A549 (cell line): ENCODE measurements at regions not wholly inside any gene's neighbourhood (a gene's known extent, or its start where the extent isn't known, plus 50 kb on each side); places are given as distances from the start of the nearest gene placed in this dataset.

Experiments used
- ATAC-seq, 2 experiments: fragments of 200-7000 bp in 1 of 2; fragments of >200 bp in 1 of 2; cut with Nextera tagmentation in 1 of 2; cut with Tn5 transposase in 1 of 2; 3 replicates each; pipeline versions ENCODE4 v1.8.0 to v1.9.1; 2018 to 2020; ENCODE audit warnings: mild to moderate bottlenecking in 1 of 2, moderate library complexity in 1 of 2
- CTCF ChIA-PET: fragments of 300-600 bp; sonication (Branson Sonifier 250); formaldehyde crosslinking; extraction: SDS; loops from one replicate; lab custom pipeline; 2021; ENCODE audit warnings: antibody characterized with exemption, inconsistent platforms; lab: Yijun Ruan, JAX
- POLR2A ChIA-PET: fragments of 350-600 bp; formaldehyde crosslinking; extraction: SDS; loops from one replicate; lab custom pipeline; 2021; ENCODE audit warnings: antibody characterized with exemption, inconsistent platforms; lab: Yijun Ruan, JAX
- DNase-seq, 2 experiments: peaks; one replicate each; pipeline versions ENCODE4 v3.0.0 to v3.0.0-alpha.2; 2011 to 2016; ENCODE audit warnings: low read depth in 1 of 2, low spot score in 1 of 2
- FAIRE-seq: peaks from 2 replicates; lab custom pipeline; 2011; peaks lifted over from hg19 to GRCh38; lab: Jason Lieb, UNC
- H3K27ac ChIP-seq, 2 experiments: fragments of >200 bp; sonication (Bioruptor Twin); formaldehyde crosslinking; 3 replicates each; pipeline ENCODE4 v1.5.1; 2016 to 2017
- H3K4me1 ChIP-seq: fragments of >200 bp; sonication (Bioruptor Twin); formaldehyde crosslinking; 3 replicates; pipeline ENCODE4 v1.6.1; 2016
- H3K4me2 ChIP-seq: fragments of >200 bp; sonication (Bioruptor Twin); formaldehyde crosslinking; 3 replicates; pipeline ENCODE4 v1.6.1; 2016
- H3K4me3 ChIP-seq: fragments of >200 bp; sonication (Bioruptor Twin); formaldehyde crosslinking; 3 replicates; pipeline ENCODE4 v1.5.1; 2016
- H3K9me3 ChIP-seq: fragments of >200 bp; sonication (Bioruptor Twin); formaldehyde crosslinking; 3 replicates; pipeline ENCODE4 v1.6.1; 2016
- EHF ChIP-seq: fragments of 250-450 bp; sonication (Bioruptor Pico); IDR thresholded peaks from 2 replicates; pipeline ENCODE4 v1.5.0; 2020; ENCODE audit warnings: mild to moderate bottlenecking
- HDAC2 ChIP-seq: fragments of 200-600 bp; sonication (generic); IDR thresholded peaks from 2 replicates; pipeline ENCODE4 v1.6.1; 2016
- HOXA7 ChIP-seq: fragments of 250-450 bp; sonication (Bioruptor Pico); IDR thresholded peaks from 2 replicates; pipeline ENCODE4 v1.5.0; 2020; ENCODE audit warnings: mild to moderate bottlenecking, moderate library complexity
- NPAS2 ChIP-seq: fragments of 250-450 bp; sonication (Bioruptor Pico); IDR thresholded peaks from 2 replicates; pipeline ENCODE4 v1.8.0; 2022; ENCODE audit warnings: mild to moderate bottlenecking, moderate library complexity, borderline replicate concordance
- RARB ChIP-seq: fragments of 250-450 bp; sonication (Bioruptor Pico); IDR thresholded peaks from 2 replicates; pipeline ENCODE4 v1.8.0; 2021; ENCODE audit warnings: mild to moderate bottlenecking, moderate library complexity
- RFX5 ChIP-seq: fragments of 450-650 bp; IDR thresholded peaks from 2 replicates; pipeline ENCODE4 v1.7.1; 2014; ENCODE audit warnings: antibody characterized with exemption, mild to moderate bottlenecking, moderate library complexity
- TFCP2L1 ChIP-seq: fragments of 250-450 bp; sonication (Bioruptor Pico); IDR thresholded peaks from 2 replicates; pipeline ENCODE4 v1.5.0; 2021; ENCODE audit warnings: mild to moderate bottlenecking
- TP53 ChIP-seq: fragments of 250-450 bp; sonication (Bioruptor Pico); IDR thresholded peaks from 2 replicates; pipeline ENCODE4 v1.5.0; 2021; ENCODE audit warnings: mild to moderate bottlenecking, moderate library complexity
- ZNF302 ChIP-seq: fragments of 250-450 bp; sonication (Bioruptor Pico); IDR thresholded peaks from 2 replicates; pipeline ENCODE4 v1.9.0; 2021; ENCODE audit warnings: inconsistent platforms, mild to moderate bottlenecking, moderate library complexity
- ZSCAN20 ChIP-seq: fragments of 250-450 bp; sonication (Bioruptor Pico); IDR thresholded peaks from 2 replicates; pipeline ENCODE4 v1.8.0; 2022; ENCODE audit warnings: mild to moderate bottlenecking, moderate library complexity
- WGBS: methylation state at CpG from one replicate; pipeline ENCODE4 v1.1.6; 2017; ENCODE audit errors: missing lambda C conversion rate; 5-methylcytosine and 5-hydroxymethylcytosine counted together
- TF ChIP-seq, protein P1 (sequence below): fragments of >200 bp; sonication (Bioruptor Twin); formaldehyde crosslinking; IDR thresholded peaks from 2 replicates; pipeline ENCODE4 v1.6.1; 2016
- TF ChIP-seq, protein P2 (sequence below): fragments of 250-450 bp; sonication (Bioruptor Pico); IDR thresholded peaks from 2 replicates; pipeline ENCODE4 v1.5.0; 2020; ENCODE audit warnings: low read depth, mild to moderate bottlenecking, moderate library complexity
- TF ChIP-seq, protein P3 (sequence below): IDR thresholded peaks from 2 replicates; pipeline ENCODE4 v1.6.1; 2012

DNA sequence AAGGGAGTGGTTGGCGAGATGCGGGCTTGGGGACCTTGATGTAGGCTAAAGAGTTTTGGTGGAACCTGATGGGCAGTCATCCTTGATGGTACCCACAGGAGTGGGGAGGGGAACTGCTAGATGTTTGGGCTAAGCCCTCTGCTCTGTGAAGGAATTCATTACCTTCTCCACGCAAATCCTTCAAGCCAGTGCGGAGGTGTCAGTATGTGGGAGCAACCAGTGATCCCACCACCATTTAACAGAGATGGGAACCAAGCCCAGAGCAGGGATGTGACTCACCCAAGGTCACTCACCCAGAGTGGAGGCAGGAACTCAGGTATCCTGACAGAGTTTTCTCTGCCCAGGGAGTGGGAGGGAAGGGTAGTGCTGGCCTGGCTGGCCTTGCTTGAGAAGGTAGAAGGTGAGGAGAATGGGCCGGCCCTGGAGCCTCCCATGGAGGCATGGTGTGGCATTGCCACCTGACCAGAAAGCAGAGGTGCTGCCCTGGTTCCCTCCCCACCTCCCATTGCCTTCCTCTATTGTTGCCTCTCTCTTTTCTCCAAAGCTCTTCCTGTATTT, 51.2 kb upstream of the STUM start (continued):
- TF ChIP-seq, protein P1, sequence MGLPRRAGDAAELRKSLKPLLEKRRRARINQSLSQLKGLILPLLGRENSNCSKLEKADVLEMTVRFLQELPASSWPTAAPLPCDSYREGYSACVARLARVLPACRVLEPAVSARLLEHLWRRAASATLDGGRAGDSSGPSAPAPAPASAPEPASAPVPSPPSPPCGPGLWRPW = no peak

DNA sequence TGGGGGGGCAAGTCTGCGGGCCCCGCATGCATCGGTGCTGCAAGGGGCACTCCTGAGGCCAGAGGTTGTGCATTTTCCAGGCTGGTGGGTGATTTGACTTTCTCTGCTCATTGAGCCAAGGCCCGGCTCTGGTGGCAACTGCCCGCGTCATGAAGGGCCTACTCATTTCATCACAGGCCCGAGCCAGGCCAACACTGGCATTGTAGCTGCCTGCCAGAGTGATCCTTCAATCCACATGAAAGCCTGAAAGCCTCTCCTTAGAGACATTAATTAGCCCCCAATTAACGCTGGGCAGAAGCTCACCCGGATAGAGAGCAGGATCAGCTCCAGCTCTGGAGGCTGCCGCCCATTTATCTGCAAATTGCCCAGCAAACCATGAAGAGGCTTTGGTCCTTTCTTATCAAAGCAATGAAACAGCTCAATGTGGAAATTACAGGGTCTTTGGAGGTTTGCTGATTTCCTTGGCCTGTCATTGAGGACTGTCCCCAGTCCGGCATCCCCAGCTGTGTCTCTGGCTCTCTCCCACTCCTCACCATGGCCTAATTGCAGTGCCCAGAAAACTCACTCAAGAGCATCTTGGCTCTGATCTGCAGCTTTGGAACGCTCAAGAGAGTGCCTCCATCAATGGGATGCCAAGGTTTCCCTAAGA, 50.4 kb upstream of the STUM start:
- Histone ChIP-seq H3K27ac (no peak overlapping the region), H3K4me2 (no peak overlapping the region), H3K9me3 (no peaks in the 10 kb centered on the region), H3K4me1 (no peaks in the 10 kb centered on the region), H3K4me3 (no peak overlapping the region)
- DNase-seq = no peak
- TF ChIP-seq HOXA7 (CRISPR knock-in tag) = no peak
- ChIA-PET CTCF (interaction anchor here (0.9 to 1.4 kb wide), 4 partner anchors 10 to 112 kb away, joined by 3 read pairs; no protein-coding TSS in a partner anchor), POLR2A (no interaction called here)
- no peak for ATAC-seq
- no peak for FAIRE-seq
- WGBS = 62% methylated on average over 12 of the region's 12 CpGs

DNA sequence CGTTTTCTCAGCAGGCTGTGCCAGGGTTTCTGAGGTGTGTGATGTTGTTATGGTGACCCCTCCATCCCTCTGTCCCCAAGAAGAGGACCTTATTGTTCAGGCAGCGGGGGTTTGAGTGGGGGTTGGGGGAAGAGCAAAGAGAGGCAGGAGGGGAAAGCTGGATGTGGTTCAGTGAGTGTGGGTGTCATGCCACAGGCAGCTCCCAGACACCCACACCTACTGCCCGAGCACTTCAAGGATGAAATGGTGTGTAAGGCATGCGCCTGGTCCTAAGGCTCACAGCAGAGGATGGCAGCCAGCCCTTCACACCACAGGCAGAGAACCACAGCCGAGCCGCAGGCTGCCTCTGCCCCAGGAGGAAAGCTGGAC, 49.9 kb upstream of the STUM start:
- 40% methylated on average over 5 of the region's 6 CpGs for whole genome bisulfite sequencing
- no peak for FAIRE-seq
- CTCF ChIA-PET = interaction anchor here (1.0 to 1.4 kb wide), 2 partner anchors 10 to 74 kb away, joined by 3 read pairs; no protein-coding TSS in a partner anchor
- H3K4me1 ChIP-seq = no peaks in the 10 kb centered on the region
- no peak overlapping the region for H3K4me3 ChIP-seq
- POLR2A ChIA-PET = no interaction called here
- no peaks in the 10 kb centered on the region for H3K9me3 ChIP-seq
- ATAC-seq = no peak
- TF ChIP-seq HDAC2 (no peak), NPAS2 (CRISPR knock-in tag) (no peak), ZNF302 (no peak), ZSCAN20 (no peak), EHF (CRISPR knock-in tag) (no peak), RFX5 (no peak), RARB (CRISPR knock-in tag) (no peak), TP53 (CRISPR knock-in tag) (no peak), TFCP2L1 (no peak)
- TF ChIP-seq, protein P1 = no peak
- TF ChIP-seq, protein P2, sequence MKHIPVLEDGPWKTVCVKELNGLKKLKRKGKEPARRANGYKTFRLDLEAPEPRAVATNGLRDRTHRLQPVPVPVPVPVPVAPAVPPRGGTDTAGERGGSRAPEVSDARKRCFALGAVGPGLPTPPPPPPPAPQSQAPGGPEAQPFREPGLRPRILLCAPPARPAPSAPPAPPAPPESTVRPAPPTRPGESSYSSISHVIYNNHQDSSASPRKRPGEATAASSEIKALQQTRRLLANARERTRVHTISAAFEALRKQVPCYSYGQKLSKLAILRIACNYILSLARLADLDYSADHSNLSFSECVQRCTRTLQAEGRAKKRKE = no peak
- TF ChIP-seq, protein P3, sequence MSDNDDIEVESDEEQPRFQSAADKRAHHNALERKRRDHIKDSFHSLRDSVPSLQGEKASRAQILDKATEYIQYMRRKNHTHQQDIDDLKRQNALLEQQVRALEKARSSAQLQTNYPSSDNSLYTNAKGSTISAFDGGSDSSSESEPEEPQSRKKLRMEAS = no peak
- no peak overlapping the region for H3K4me2 ChIP-seq
- no peak overlapping the region for H3K27ac ChIP-seq
- no peak for DNase-seq
